Trophoblast cell (in vitro differentiated cells and primary cell): ENCODE measurements at regions not wholly inside any gene's neighbourhood (a gene's known extent, or its start where the extent isn't known, plus 50 kb on each side); places are given as distances from the start of the nearest gene placed in this dataset.

Experiments
- DNase-seq, 2 donors: peaks; one replicate each; pipeline ENCODE4 v3.0.0-alpha.2; 2016
- H2AFZ ChIP-seq: 2 replicates; pipeline ENCODE4 v1.6.1; 2013; ENCODE audit warnings: low read length, moderate library complexity, mild to moderate bottlenecking; ENCODE audit not compliant: insufficient read depth, poor library complexity
- H2AK5ac ChIP-seq: 2 replicates; pipeline ENCODE4 v1.6.1; 2013; ENCODE audit warnings: mild to moderate bottlenecking, low read length
- H2BK120ac ChIP-seq: 2 replicates; pipeline ENCODE4 v1.6.1; 2013; ENCODE audit warnings: low read length, mild to moderate bottlenecking, moderate library complexity; ENCODE audit not compliant: insufficient read depth, poor library complexity
- H2BK12ac ChIP-seq: 2 replicates; pipeline ENCODE4 v1.6.1; 2013; ENCODE audit warnings: mild to moderate bottlenecking, low read length, moderate library complexity
- H2BK5ac ChIP-seq: 2 replicates; pipeline ENCODE4 v1.6.1; 2013; ENCODE audit warnings: low read length, low read depth, moderate library complexity, mild to moderate bottlenecking; ENCODE audit not compliant: poor library complexity
- H3K14ac ChIP-seq: 2 replicates; pipeline ENCODE4 v1.6.1; 2013; ENCODE audit warnings: mild to moderate bottlenecking, low read length
- H3K18ac ChIP-seq: 2 replicates; pipeline ENCODE4 v1.6.1; 2013; ENCODE audit warnings: mild to moderate bottlenecking, low read length
- H3K23ac ChIP-seq: 2 replicates; pipeline ENCODE4 v1.6.1; 2013; ENCODE audit warnings: low read length
- H3K27ac ChIP-seq: 2 replicates; pipeline ENCODE4 v1.5.1; 2013; ENCODE audit warnings: low read depth, mild to moderate bottlenecking, inconsistent platforms, low read length, moderate library complexity
- H3K27me3 ChIP-seq: 2 replicates; pipeline ENCODE4 v1.6.1; 2013; ENCODE audit warnings: inconsistent platforms, mild to moderate bottlenecking, low read length, moderate library complexity; ENCODE audit not compliant: insufficient read depth
- H3K36me3 ChIP-seq, 2 experiments: 1 replicate in 1 of 2; 2 replicates in 1 of 2; pipeline ENCODE4 v1.6.1; 2013; ENCODE audit warnings: low read length in 2 of 2, mild to moderate bottlenecking in 2 of 2, moderate library complexity in 1 of 2; ENCODE audit not compliant: insufficient read depth in 2 of 2, control insufficient read depth in 1 of 2
- H3K4ac ChIP-seq: 2 replicates; pipeline ENCODE4 v1.6.1; 2013; ENCODE audit warnings: low read depth, mild to moderate bottlenecking, low read length, moderate library complexity
- H3K4me1 ChIP-seq, 2 experiments: 1 replicate in 1 of 2; 2 replicates in 1 of 2; pipeline ENCODE4 v1.6.1; 2013; ENCODE audit warnings: low read length in 2 of 2, mild to moderate bottlenecking in 2 of 2, moderate library complexity in 1 of 2; ENCODE audit not compliant: insufficient read depth in 2 of 2, control insufficient read depth in 1 of 2
- H3K4me2 ChIP-seq: 2 replicates; pipeline ENCODE4 v1.6.1; 2013; ENCODE audit warnings: inconsistent platforms, mild to moderate bottlenecking, low read length, moderate library complexity
- H3K4me3 ChIP-seq: 2 replicates; pipeline ENCODE4 v1.5.1; 2013; ENCODE audit warnings: mild to moderate bottlenecking, low read depth, low read length, inconsistent platforms
- H3K79me1 ChIP-seq: one replicate; pipeline ENCODE4 v1.6.1; 2013; ENCODE audit warnings: low read length
- H3K79me2 ChIP-seq: 2 replicates; pipeline ENCODE4 v1.6.1; 2013; ENCODE audit warnings: low read length, mild to moderate bottlenecking; ENCODE audit not compliant: control insufficient read depth, insufficient read depth, poor library complexity
- H3K9ac ChIP-seq: 2 replicates; pipeline ENCODE4 v1.6.1; 2013; ENCODE audit warnings: mild to moderate bottlenecking, low read length
- H3K9me3 ChIP-seq: 2 replicates; pipeline ENCODE4 v1.6.1; 2013; ENCODE audit warnings: low read depth, mild to moderate bottlenecking, control low read depth, inconsistent platforms, low read length; ENCODE audit not compliant: insufficient read depth
- H4K12ac ChIP-seq: 2 replicates; pipeline ENCODE4 v1.6.1; 2013; ENCODE audit warnings: low read depth, mild to moderate bottlenecking, low read length, moderate library complexity
- H4K8ac ChIP-seq: 2 replicates; pipeline ENCODE4 v1.6.1; 2013; ENCODE audit warnings: low read depth, mild to moderate bottlenecking, low read length, moderate library complexity
- H4K91ac ChIP-seq: one replicate; pipeline ENCODE4 v1.6.1; 2013; ENCODE audit warnings: low read depth, mild to moderate bottlenecking, low read length, moderate library complexity
- WGBS: extraction: QIAGEN DNeasy Blood & Tissue Kit; methylation state at CpG from one replicate; pipeline ENCODE4 v1.1.7; 2013; ENCODE audit warnings: missing lambda C conversion rate; ENCODE audit not compliant: insufficient read length, insufficient coverage; ENCODE audit errors: extremely low coverage; 5-methylcytosine and 5-hydroxymethylcytosine counted together

- Histone ChIP-seq H3K23ac (no peak overlapping the region), H3K4me2 (no peak overlapping the region), H2AFZ (no peak overlapping the region), H3K36me3 (no peaks in the 10 kb centered on the region), H2BK5ac (no peak overlapping the region), H3K4me1 (no peaks in the 10 kb centered on the region), H3K9ac (no peak overlapping the region), H3K79me2 (no peaks in the 10 kb centered on the region), H3K14ac (no peak overlapping the region), H2AK5ac (no peak overlapping the region), H2BK120ac (no peak overlapping the region), H2BK12ac (no peak overlapping the region), H3K9me3 (peaks cover 5% of the 10 kb centered on the region), H4K12ac (no peak overlapping the region), H4K91ac (no peak overlapping the region), H3K18ac (no peak overlapping the region), H3K79me1 (no peaks in the 10 kb centered on the region), H3K4me3 (no peak overlapping the region), H3K27me3 (no peaks in the 10 kb centered on the region), H3K27ac (no peak overlapping the region), H3K4ac (no peak overlapping the region), H4K8ac (no peak overlapping the region)
- WGBS, result no CpG with 5 or more reads among the region's 7 CpGs
- DNase-seq, result no peak
These were observed 59.0 kb upstream of the TNRC6C start for GRCh38 chr17:77899498-77899897.

GRCh38 chr17:77901481-77901880 lies 57.0 kb upstream of the TNRC6C start:
- Histone ChIP-seq H3K79me1 (no peaks in the 10 kb centered on the region), H4K8ac (no peak overlapping the region), H4K12ac (no peak overlapping the region), H3K23ac (no peak overlapping the region), H3K14ac (no peak overlapping the region), H3K9me3 (peaks cover 7% of the 10 kb centered on the region), H2AK5ac (no peak overlapping the region), H3K27me3 (no peaks in the 10 kb centered on the region), H3K4ac (no peak overlapping the region), H2BK120ac (no peak overlapping the region), H3K27ac (no peak overlapping the region), H3K4me3 (no peak overlapping the region), H2AFZ (no peak overlapping the region), H3K36me3 (no peaks in the 10 kb centered on the region), H3K4me1 (no peaks in the 10 kb centered on the region), H2BK5ac (no peak overlapping the region), H3K79me2 (no peaks in the 10 kb centered on the region), H2BK12ac (no peak overlapping the region), H3K9ac (no peak overlapping the region), H4K91ac (no peak overlapping the region), H3K18ac (no peak overlapping the region), H3K4me2 (no peak overlapping the region)
- DNase-seq, result no peak
- WGBS, result no CpG with 5 or more reads among the region's 2 CpGs

- WGBS, result no CpG with 5 or more reads among the region's 14 CpGs
- Histone ChIP-seq H3K4me2 (no peak overlapping the region), H2BK5ac (no peak overlapping the region), H3K23ac (no peak overlapping the region), H3K18ac (no peak overlapping the region), H3K27me3 (no peaks in the 10 kb centered on the region), H3K4me1 (no peaks in the 10 kb centered on the region), H3K14ac (no peak overlapping the region), H2AK5ac (no peak overlapping the region), H4K12ac (no peak overlapping the region), H3K9me3 (peaks cover 9% of the 10 kb centered on the region), H4K91ac (no peak overlapping the region), H4K8ac (no peak overlapping the region), H2BK12ac (no peak overlapping the region), H2BK120ac (no peak overlapping the region), H3K36me3 (no peaks in the 10 kb centered on the region), H3K27ac (no peak overlapping the region), H3K9ac (no peak overlapping the region), H3K4me3 (no peak overlapping the region), H3K79me1 (no peaks in the 10 kb centered on the region), H3K4ac (no peak overlapping the region), H2AFZ (no peak overlapping the region), H3K79me2 (no peaks in the 10 kb centered on the region)
- DNase-seq, result no peak
These were observed 53.2 kb upstream of the TNRC6C start for GRCh38 chr17:77905266-77905665.

GRCh38 chr17:77905766-77906165 lies 52.7 kb upstream of the TNRC6C start:
- Histone ChIP-seq H3K4me2 (no peak overlapping the region), H3K23ac (no peak overlapping the region), H3K36me3 (no peaks in the 10 kb centered on the region), H2BK5ac (no peak overlapping the region), H2AFZ (no peak overlapping the region), H2BK12ac (no peak overlapping the region), H4K12ac (no peak overlapping the region), H3K27me3 (no peaks in the 10 kb centered on the region), H4K91ac (no peak overlapping the region), H3K27ac (no peak overlapping the region), H3K9ac (no peak overlapping the region), H3K9me3 (peaks cover 9% of the 10 kb centered on the region), H2AK5ac (no peak overlapping the region), H3K79me1 (no peaks in the 10 kb centered on the region), H3K4me3 (no peak overlapping the region), H4K8ac (no peak overlapping the region), H3K79me2 (no peaks in the 10 kb centered on the region), H3K4me1 (no peaks in the 10 kb centered on the region), H3K14ac (no peak overlapping the region), H2BK120ac (no peak overlapping the region), H3K18ac (no peak overlapping the region), H3K4ac (no peak overlapping the region)
- no CpG with 5 or more reads among the region's 9 CpGs for WGBS
- no peak for DNase-seq
